ENCODE measurements at regions not wholly inside any gene's neighbourhood (a gene's known extent, or its start where the extent isn't known, plus 50 kb on each side); places are given as distances from the start of the nearest gene placed in this dataset.

GRCh38 chr12:115401761-115402160 is 717.8 kb upstream of the TBX3 start:
- H3K36me3 Mint-ChIP-seq: no peaks in the 10 kb centered on the region
- no peak for ATAC-seq (ENCODE audit: low read depth in 2 of 2)
- H3K27me3 Mint-ChIP-seq: no peaks in the 10 kb centered on the region
- Histone ChIP-seq H3K4me3 (ENCODE audit: low read depth, low read length) (no peak overlapping the region), H3K27me3 (ENCODE audit: control insufficient read depth, insufficient read depth, low read length) (no peaks in the 10 kb centered on the region), H3K4me1 (ENCODE audit: control insufficient read depth, insufficient read depth, low read length, poor library complexity, severe bottlenecking) (no peaks in the 10 kb centered on the region), H3K27ac (ENCODE audit: insufficient read depth, low read length, poor library complexity, severe bottlenecking) (no peak overlapping the region), H3K36me3 (ENCODE audit: control insufficient read depth, insufficient read depth, low read length) (no peaks in the 10 kb centered on the region), H3K9me3 (ENCODE audit: control insufficient read depth in 2 of 2, low read length in 2 of 2) (no peaks in the 10 kb centered on the region)
- H3K27ac Mint-ChIP-seq: no peak overlapping the region
- H3K4me3 Mint-ChIP-seq: no peak overlapping the region
- H3K4me1 Mint-ChIP-seq: no peaks in the 10 kb centered on the region
- DNase-seq: no peak
- H3K9me3 Mint-ChIP-seq: peaks cover 0 to 7% (median 4%) of the 10 kb centered on the region in 7 donors

DNA sequence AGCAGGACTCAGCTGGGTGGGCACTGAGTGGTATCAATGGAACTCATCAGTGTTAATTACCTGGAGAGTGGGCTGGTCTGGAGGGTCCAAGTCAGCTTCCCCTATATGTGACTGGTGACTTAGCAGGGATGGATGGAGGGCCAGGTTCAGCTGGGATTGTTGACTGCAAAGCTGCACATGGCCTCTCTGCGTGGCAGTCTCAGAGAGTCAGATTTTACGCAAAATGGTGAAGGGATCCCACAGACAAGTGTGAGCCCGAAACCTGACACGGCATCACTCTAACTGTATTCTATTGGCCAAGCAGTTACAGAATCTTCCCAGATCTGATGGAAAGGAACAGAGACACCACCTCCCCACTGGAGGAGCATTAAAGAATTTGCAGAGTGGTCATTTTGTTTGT is 716.0 kb upstream of the TBX3 start:
- Histone ChIP-seq H3K27ac (ENCODE audit: insufficient read depth, low read length, poor library complexity, severe bottlenecking) (no peak overlapping the region), H3K27me3 (ENCODE audit: control insufficient read depth, insufficient read depth, low read length) (no peaks in the 10 kb centered on the region), H3K36me3 (ENCODE audit: control insufficient read depth, insufficient read depth, low read length) (no peaks in the 10 kb centered on the region), H3K4me1 (ENCODE audit: control insufficient read depth, insufficient read depth, low read length, poor library complexity, severe bottlenecking) (no peaks in the 10 kb centered on the region), H3K4me3 (ENCODE audit: low read depth, low read length) (no peak overlapping the region), H3K9me3 (ENCODE audit: control insufficient read depth in 2 of 2, low read length in 2 of 2) (no peaks in the 10 kb centered on the region)
- Mint-ChIP-seq H3K9me3 (peaks cover 0 to 8% (median 5%) of the 10 kb centered on the region in 7 donors), H3K36me3 (no peaks in the 10 kb centered on the region), H3K4me1 (no peaks in the 10 kb centered on the region), H3K4me3 (no peak overlapping the region), H3K27ac (no peak overlapping the region), H3K27me3 (no peaks in the 10 kb centered on the region)
- no peak for ATAC-seq (ENCODE audit: low read depth in 2 of 2)
- DNase-seq: no peak

- no peaks in the 10 kb centered on the region for H3K36me3 Mint-ChIP-seq
- H3K4me1 Mint-ChIP-seq: no peaks in the 10 kb centered on the region
- DNase-seq (no peak), ATAC-seq (ENCODE audit: low read depth in 2 of 2) (no peak)
- H3K27me3 Mint-ChIP-seq: no peaks in the 10 kb centered on the region
- Histone ChIP-seq H3K4me3 (ENCODE audit: low read depth, low read length) (no peak overlapping the region), H3K4me1 (ENCODE audit: control insufficient read depth, insufficient read depth, low read length, poor library complexity, severe bottlenecking) (no peaks in the 10 kb centered on the region), H3K9me3 (ENCODE audit: control insufficient read depth in 2 of 2, low read length in 2 of 2) (no peaks in the 10 kb centered on the region), H3K27ac (ENCODE audit: insufficient read depth, low read length, poor library complexity, severe bottlenecking) (no peak overlapping the region), H3K36me3 (ENCODE audit: control insufficient read depth, insufficient read depth, low read length) (no peaks in the 10 kb centered on the region), H3K27me3 (ENCODE audit: control insufficient read depth, insufficient read depth, low read length) (no peaks in the 10 kb centered on the region)
- H3K27ac Mint-ChIP-seq: no peak overlapping the region
- no peak overlapping the region for H3K4me3 Mint-ChIP-seq
- H3K9me3 Mint-ChIP-seq: peaks cover 0 to 10% (median 6%) of the 10 kb centered on the region in 7 donors
Measured at GRCh38 chr12:115398311-115398781, 714.4 kb upstream of the TBX3 start.

GRCh38 chr12:115396567-115396966 is 712.6 kb upstream of the TBX3 start:
- Histone ChIP-seq H3K27ac (ENCODE audit: insufficient read depth, low read length, poor library complexity, severe bottlenecking) (no peak overlapping the region), H3K4me1 (ENCODE audit: control insufficient read depth, insufficient read depth, low read length, poor library complexity, severe bottlenecking) (no peaks in the 10 kb centered on the region), H3K9me3 (ENCODE audit: control insufficient read depth in 2 of 2, low read length in 2 of 2) (no peaks in the 10 kb centered on the region), H3K27me3 (ENCODE audit: control insufficient read depth, insufficient read depth, low read length) (no peaks in the 10 kb centered on the region), H3K36me3 (ENCODE audit: control insufficient read depth, insufficient read depth, low read length) (no peaks in the 10 kb centered on the region), H3K4me3 (ENCODE audit: low read depth, low read length) (no peak overlapping the region)
- Mint-ChIP-seq H3K4me1 (no peaks in the 10 kb centered on the region), H3K9me3 (peaks cover 0 to 9% (median 6%) of the 10 kb centered on the region in 7 donors), H3K27me3 (no peaks in the 10 kb centered on the region), H3K4me3 (peak overlapping the region in 1 of 4 donors; percentile 6), H3K36me3 (no peaks in the 10 kb centered on the region), H3K27ac (no peak overlapping the region)
- ATAC-seq (ENCODE audit: low read depth in 2 of 2) (no peak), DNase-seq (no peak)

DNA sequence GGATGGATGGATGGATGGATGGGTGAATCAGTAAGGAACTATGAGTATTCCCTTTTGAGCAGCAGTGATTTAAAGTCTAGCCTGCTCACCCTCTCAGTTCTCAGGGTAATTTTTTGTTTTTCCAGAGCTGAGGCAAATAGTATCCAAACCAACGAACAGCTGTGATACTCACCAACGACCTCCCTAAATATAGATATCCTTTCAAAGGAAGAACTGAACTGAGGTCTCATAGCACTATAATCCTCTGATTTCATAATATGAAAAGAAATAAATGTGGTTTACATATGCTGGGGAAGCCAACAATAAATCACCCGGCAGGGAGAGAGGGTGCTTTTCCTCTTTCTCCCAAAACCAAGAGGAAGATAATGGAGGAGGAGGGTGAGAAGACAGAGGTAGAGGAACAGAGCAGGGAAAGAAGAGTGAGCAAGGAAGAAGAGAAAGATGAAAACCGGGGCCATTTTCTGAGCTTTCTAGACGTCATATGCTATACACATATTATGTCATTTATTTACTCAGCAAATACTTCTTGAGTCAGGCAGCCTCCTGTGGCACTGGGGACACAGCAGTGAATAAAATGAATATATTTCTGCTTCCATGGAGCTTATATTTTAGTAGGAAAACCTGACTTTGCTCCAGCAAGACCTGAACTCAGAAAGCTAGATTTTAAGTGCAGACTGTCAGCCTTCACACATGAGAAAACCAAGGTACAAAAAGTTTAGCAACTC is 710.7 kb upstream of the TBX3 start:
- Histone ChIP-seq H3K4me3 (ENCODE audit: low read depth, low read length) (no peak overlapping the region), H3K36me3 (ENCODE audit: control insufficient read depth, insufficient read depth, low read length) (no peaks in the 10 kb centered on the region), H3K9me3 (ENCODE audit: control insufficient read depth in 2 of 2, low read length in 2 of 2) (peaks cover 0 to 3% of the 10 kb centered on the region in 2 experiments), H3K27me3 (ENCODE audit: control insufficient read depth, insufficient read depth, low read length) (no peaks in the 10 kb centered on the region), H3K4me1 (ENCODE audit: control insufficient read depth, insufficient read depth, low read length, poor library complexity, severe bottlenecking) (no peaks in the 10 kb centered on the region), H3K27ac (ENCODE audit: insufficient read depth, low read length, poor library complexity, severe bottlenecking) (no peak overlapping the region)
- DNase-seq (no peak), ATAC-seq (ENCODE audit: low read depth in 2 of 2) (no peak)
- no peaks in the 10 kb centered on the region for H3K4me1 Mint-ChIP-seq
- H3K9me3 Mint-ChIP-seq: peaks cover 0 to 14% (median 3%) of the 10 kb centered on the region in 7 donors
- no peaks in the 10 kb centered on the region for H3K27me3 Mint-ChIP-seq
- H3K4me3 Mint-ChIP-seq: no peak overlapping the region
- no peaks in the 10 kb centered on the region for H3K36me3 Mint-ChIP-seq
- H3K27ac Mint-ChIP-seq: no peak overlapping the region

DNA sequence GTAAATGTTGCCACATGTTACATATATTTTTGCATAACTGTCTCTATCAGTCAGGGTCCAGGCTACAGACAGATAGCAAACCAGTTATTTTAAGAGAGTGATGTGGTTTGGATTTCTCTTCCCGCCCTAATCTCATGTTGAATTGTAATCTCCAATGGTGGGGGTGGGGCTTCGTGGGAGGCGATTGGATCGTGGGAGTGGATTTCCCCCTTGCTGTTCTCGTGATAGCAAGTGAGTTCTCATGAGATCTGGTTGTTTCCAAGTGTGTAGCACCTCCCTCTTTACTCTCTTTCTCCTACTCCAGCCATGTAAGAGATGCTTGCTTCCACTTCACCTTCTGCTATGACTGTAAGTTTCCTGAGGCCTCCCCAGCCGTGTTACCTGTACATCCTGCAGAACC is 704.2 kb upstream of the TBX3 start:
- Mint-ChIP-seq H3K27ac (no peak overlapping the region), H3K4me1 (no peaks in the 10 kb centered on the region), H3K9me3 (peaks cover 0 to 12% (median 2%) of the 10 kb centered on the region in 7 donors), H3K27me3 (no peaks in the 10 kb centered on the region), H3K4me3 (no peak overlapping the region), H3K36me3 (no peaks in the 10 kb centered on the region)
- no peak overlapping the region for H3K4me3 ChIP-seq (ENCODE audit: low read depth, low read length)
- DNase-seq (no peak), ATAC-seq (ENCODE audit: low read depth in 2 of 2) (no peak)
- peaks cover 0 to 3% of the 10 kb centered on the region in 2 experiments for H3K9me3 ChIP-seq (ENCODE audit: control insufficient read depth in 2 of 2, low read length in 2 of 2)
- H3K27ac ChIP-seq (ENCODE audit: insufficient read depth, low read length, poor library complexity, severe bottlenecking): no peak overlapping the region
- H3K4me1 ChIP-seq (ENCODE audit: control insufficient read depth, insufficient read depth, low read length, poor library complexity, severe bottlenecking): no peaks in the 10 kb centered on the region
- H3K27me3 ChIP-seq (ENCODE audit: control insufficient read depth, insufficient read depth, low read length): no peaks in the 10 kb centered on the region
- H3K36me3 ChIP-seq (ENCODE audit: control insufficient read depth, insufficient read depth, low read length): no peaks in the 10 kb centered on the region

GRCh38 chr12:115387467-115387901 is 703.5 kb upstream of the TBX3 start:
- ATAC-seq (ENCODE audit: low read depth in 2 of 2): no peak
- Mint-ChIP-seq H3K9me3 (peaks cover 0 to 12% (median 3%) of the 10 kb centered on the region in 7 donors), H3K27me3 (no peaks in the 10 kb centered on the region), H3K36me3 (no peaks in the 10 kb centered on the region), H3K27ac (no peak overlapping the region), H3K4me1 (no peaks in the 10 kb centered on the region), H3K4me3 (no peak overlapping the region)
- Histone ChIP-seq H3K4me3 (ENCODE audit: low read depth, low read length) (no peak overlapping the region), H3K27ac (ENCODE audit: insufficient read depth, low read length, poor library complexity, severe bottlenecking) (no peak overlapping the region), H3K27me3 (ENCODE audit: control insufficient read depth, insufficient read depth, low read length) (no peaks in the 10 kb centered on the region), H3K36me3 (ENCODE audit: control insufficient read depth, insufficient read depth, low read length) (no peaks in the 10 kb centered on the region), H3K4me1 (ENCODE audit: control insufficient read depth, insufficient read depth, low read length, poor library complexity, severe bottlenecking) (no peaks in the 10 kb centered on the region), H3K9me3 (ENCODE audit: control insufficient read depth in 2 of 2, low read length in 2 of 2) (peaks cover 0 to 3% of the 10 kb centered on the region in 2 experiments)
- no peak for DNase-seq

DNA sequence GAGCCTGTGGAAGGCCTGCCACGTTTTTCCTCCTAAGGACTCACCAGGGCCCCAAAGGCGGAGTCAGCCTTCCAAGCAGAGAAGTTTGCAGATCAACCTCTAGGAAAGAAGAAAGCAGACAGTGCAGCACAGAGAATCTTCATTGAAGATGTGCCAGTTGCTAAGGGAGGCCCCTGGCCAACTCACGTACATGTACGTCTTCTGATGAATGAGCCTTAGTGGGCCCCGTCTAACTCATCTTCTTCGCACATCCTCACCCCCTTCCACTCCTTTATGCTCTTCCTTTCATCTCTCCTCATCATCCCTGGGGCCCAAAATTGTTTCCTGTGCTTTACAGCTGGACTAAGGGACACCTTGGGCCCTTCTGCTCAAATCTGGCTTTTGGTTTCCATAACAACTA is 703.0 kb upstream of the TBX3 start:
- H3K4me3 ChIP-seq (ENCODE audit: low read depth, low read length): no peak overlapping the region
- Mint-ChIP-seq H3K27me3 (no peaks in the 10 kb centered on the region), H3K4me3 (no peak overlapping the region), H3K9me3 (peaks cover 0 to 12% (median 4%) of the 10 kb centered on the region in 7 donors), H3K36me3 (no peaks in the 10 kb centered on the region), H3K27ac (no peak overlapping the region), H3K4me1 (no peaks in the 10 kb centered on the region)
- H3K9me3 ChIP-seq (ENCODE audit: control insufficient read depth in 2 of 2, low read length in 2 of 2): peaks cover 0 to 3% of the 10 kb centered on the region in 2 experiments
- no peaks in the 10 kb centered on the region for H3K36me3 ChIP-seq (ENCODE audit: control insufficient read depth, insufficient read depth, low read length)
- no peak overlapping the region for H3K27ac ChIP-seq (ENCODE audit: insufficient read depth, low read length, poor library complexity, severe bottlenecking)
- ATAC-seq (ENCODE audit: low read depth in 2 of 2) (no peak), DNase-seq (no peak)
- H3K27me3 ChIP-seq (ENCODE audit: control insufficient read depth, insufficient read depth, low read length): no peaks in the 10 kb centered on the region
- H3K4me1 ChIP-seq (ENCODE audit: control insufficient read depth, insufficient read depth, low read length, poor library complexity, severe bottlenecking): no peaks in the 10 kb centered on the region
